Stomach (tissue), 4 donors: ENCODE measurements at regions not wholly inside any gene's neighbourhood (a gene's known extent, or its start where the extent isn't known, plus 50 kb on each side); places are given as distances from the start of the nearest gene placed in this dataset.

Source experiments
- EP300 ChIP-seq: sonication (generic); formaldehyde crosslinking; IDR thresholded peaks from one replicate; pipeline ENCODE4 v1.6.1; 2017; ENCODE audit warnings: antibody characterized with exemption
- POLR2A ChIP-seq, 4 donors: fragments of 450-650 bp; IDR thresholded peaks; one replicate each; pipeline ENCODE4 v1.6.1; 2016; ENCODE audit warnings: antibody characterized with exemption in 4 of 4, control low read depth in 2 of 4, mild to moderate bottlenecking in 1 of 4, moderate library complexity in 1 of 4
- POLR2AphosphoS5 ChIP-seq, 3 donors: sonication (generic); formaldehyde crosslinking; IDR thresholded peaks; one replicate each; pipeline ENCODE4 v1.6.1; 2016; ENCODE audit warnings: antibody characterized with exemption in 3 of 3
- TF ChIP-seq, protein P1 (sequence below), 7 experiments: fragments of 450-650 bp in 4 of 7; fragments of 200-600 bp in 3 of 7; sonication (generic) in 3 of 7; IDR thresholded peaks; one replicate each; pipeline ENCODE4 v1.5.1; 2016 to 2019; ENCODE audit warnings: antibody characterized with exemption in 7 of 7, control low read depth in 2 of 7, mild to moderate bottlenecking in 1 of 7

DNA sequence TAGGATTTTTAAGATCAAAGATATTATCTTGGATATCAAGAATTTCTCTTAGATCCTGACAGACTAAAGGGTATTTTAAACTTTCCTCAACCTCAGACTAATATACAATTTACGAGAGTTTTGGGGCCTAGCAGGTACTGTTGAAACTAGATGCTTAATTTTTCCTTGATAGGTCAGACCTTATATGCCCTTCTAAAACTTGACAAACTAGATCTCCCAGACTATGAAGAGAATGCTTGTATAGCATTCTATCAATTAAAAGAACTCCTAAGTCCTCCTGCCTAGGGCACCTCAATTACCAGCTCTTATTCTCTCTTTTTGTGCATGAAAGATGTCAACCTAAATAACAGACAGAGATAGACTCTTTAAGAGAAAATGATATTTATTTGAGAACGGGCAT lies 60.4 kb upstream of the TRIM9 start:
- TF ChIP-seq POLR2AphosphoS5 (IDR thresholded peaks at IDR 0.05) (no peak), EP300 (no peak), POLR2A (IDR thresholded peaks at IDR 0.05) (no peak)
- TF ChIP-seq, protein P1, sequence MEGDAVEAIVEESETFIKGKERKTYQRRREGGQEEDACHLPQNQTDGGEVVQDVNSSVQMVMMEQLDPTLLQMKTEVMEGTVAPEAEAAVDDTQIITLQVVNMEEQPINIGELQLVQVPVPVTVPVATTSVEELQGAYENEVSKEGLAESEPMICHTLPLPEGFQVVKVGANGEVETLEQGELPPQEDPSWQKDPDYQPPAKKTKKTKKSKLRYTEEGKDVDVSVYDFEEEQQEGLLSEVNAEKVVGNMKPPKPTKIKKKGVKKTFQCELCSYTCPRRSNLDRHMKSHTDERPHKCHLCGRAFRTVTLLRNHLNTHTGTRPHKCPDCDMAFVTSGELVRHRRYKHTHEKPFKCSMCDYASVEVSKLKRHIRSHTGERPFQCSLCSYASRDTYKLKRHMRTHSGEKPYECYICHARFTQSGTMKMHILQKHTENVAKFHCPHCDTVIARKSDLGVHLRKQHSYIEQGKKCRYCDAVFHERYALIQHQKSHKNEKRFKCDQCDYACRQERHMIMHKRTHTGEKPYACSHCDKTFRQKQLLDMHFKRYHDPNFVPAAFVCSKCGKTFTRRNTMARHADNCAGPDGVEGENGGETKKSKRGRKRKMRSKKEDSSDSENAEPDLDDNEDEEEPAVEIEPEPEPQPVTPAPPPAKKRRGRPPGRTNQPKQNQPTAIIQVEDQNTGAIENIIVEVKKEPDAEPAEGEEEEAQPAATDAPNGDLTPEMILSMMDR (IDR thresholded peaks at IDR 0.05): no peak
